ENCODE measurements at regions not wholly inside any gene's neighbourhood (a gene's known extent, or its start where the extent isn't known, plus 50 kb on each side); places are given as distances from the start of the nearest gene placed in this dataset.
A peak's percentile ranks its signal among the peaks of the same experiment; 100 is the strongest.

DNA sequence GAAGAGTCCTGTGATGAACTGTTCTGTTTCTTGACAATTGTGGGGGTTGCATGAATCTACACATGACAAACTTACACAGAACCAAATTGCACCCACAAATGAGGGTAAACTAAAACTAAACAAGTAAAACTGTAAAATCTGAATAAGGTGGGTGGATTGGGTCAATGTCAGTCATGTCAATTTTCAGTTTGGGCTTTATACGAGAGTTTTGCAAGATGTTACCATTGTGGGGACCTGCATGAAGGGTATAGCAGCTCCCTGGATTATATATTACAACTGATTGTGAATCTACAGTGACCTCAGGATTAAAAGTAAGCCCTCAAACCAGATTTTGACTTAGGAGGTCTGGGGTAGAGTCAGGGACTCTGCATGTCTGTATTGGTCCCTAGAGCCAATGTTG lies 101.5 kb upstream of the LHX5 start:
- Histone ChIP-seq H3K36me3 (ENCODE audit: control insufficient read depth, insufficient read depth, low read length) (no peaks in the 10 kb centered on the region), H3K4me1 (ENCODE audit: control insufficient read depth, insufficient read depth, low read length) (peaks cover 10% of the 10 kb centered on the region), H3K27ac (ENCODE audit: low read depth, low read length) (no peak overlapping the region), H3K9me3 (ENCODE audit: control insufficient read depth, insufficient read depth, low read length) (no peaks in the 10 kb centered on the region), H3K27me3 (ENCODE audit: control insufficient read depth, insufficient read depth, low read length) (peaks cover 5% of the 10 kb centered on the region), H3K4me3 (ENCODE audit: low read depth, low read length) (no peak overlapping the region)
- DNase-seq (ENCODE audit: low read depth in 4 of 6, low spot score in 6 of 6) = no peak
- WGBS (ENCODE audit: insufficient coverage) = no CpG with 5 or more reads among the region's 1 CpG

DNA sequence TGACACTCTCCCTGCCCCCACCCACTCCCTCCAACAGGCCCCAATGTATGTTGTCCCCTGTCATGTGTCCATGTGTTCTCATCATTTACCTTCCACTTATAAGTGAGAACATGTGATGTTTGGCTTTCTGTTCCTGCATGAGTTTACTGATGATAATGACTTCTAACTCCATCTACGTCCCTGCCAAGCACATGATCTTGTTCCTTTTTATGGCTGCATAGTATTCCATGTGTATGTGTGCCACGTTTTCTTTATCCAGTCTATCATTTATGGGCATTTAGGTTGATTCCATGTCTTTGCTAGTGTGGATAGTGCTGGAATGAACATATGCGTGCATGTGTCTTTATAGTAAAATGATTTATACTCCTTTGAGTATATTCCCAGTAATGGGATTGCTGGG lies 100.0 kb upstream of the LHX5 start:
- Histone ChIP-seq H3K4me3 (ENCODE audit: low read depth, low read length) (no peak overlapping the region), H3K4me1 (ENCODE audit: control insufficient read depth, insufficient read depth, low read length) (peaks cover 10% of the 10 kb centered on the region), H3K27me3 (ENCODE audit: control insufficient read depth, insufficient read depth, low read length) (peaks cover 2% of the 10 kb centered on the region), H3K27ac (ENCODE audit: low read depth, low read length) (no peak overlapping the region), H3K36me3 (ENCODE audit: control insufficient read depth, insufficient read depth, low read length) (no peaks in the 10 kb centered on the region), H3K9me3 (ENCODE audit: control insufficient read depth, insufficient read depth, low read length) (no peaks in the 10 kb centered on the region)
- WGBS (ENCODE audit: insufficient coverage) = no CpG with 5 or more reads among the region's 3 CpGs
- DNase-seq (ENCODE audit: low read depth in 4 of 6, low spot score in 6 of 6) = no peak

DNA sequence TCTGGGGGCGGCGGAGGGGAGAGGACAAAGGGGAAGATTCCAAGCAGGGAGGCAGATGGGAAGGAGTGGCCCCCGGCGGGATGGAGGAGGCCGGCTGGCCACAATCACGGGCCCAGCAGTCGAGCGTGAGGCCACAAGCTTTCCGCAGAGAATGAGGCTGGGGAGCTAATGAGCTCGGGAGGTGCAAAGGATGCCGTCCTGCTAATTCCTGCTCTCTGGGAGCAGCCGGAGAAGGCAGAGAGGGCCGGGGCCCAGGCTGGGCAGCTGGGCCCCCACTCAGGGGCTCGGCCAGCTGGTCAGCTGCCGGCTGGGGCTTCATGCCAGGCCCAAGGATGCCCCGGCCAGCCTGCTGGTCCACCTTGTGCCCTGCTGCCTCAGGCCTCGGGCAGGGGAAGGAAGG lies 98.1 kb upstream of the LHX5 start:
- Histone ChIP-seq H3K27ac (ENCODE audit: low read depth, low read length) (no peak overlapping the region), H3K27me3 (ENCODE audit: control insufficient read depth, insufficient read depth, low read length) (peaks cover 2% of the 10 kb centered on the region), H3K36me3 (ENCODE audit: control insufficient read depth, insufficient read depth, low read length) (no peaks in the 10 kb centered on the region), H3K4me3 (ENCODE audit: low read depth, low read length) (no peak overlapping the region), H3K4me1 (ENCODE audit: control insufficient read depth, insufficient read depth, low read length) (peaks cover 12% of the 10 kb centered on the region), H3K9me3 (ENCODE audit: control insufficient read depth, insufficient read depth, low read length) (no peaks in the 10 kb centered on the region)
- 42% methylated on average over 17 of the region's 17 CpGs for WGBS (ENCODE audit: insufficient coverage)
- DNase-seq (ENCODE audit: low read depth in 4 of 6, low spot score in 6 of 6) = no peak

DNA sequence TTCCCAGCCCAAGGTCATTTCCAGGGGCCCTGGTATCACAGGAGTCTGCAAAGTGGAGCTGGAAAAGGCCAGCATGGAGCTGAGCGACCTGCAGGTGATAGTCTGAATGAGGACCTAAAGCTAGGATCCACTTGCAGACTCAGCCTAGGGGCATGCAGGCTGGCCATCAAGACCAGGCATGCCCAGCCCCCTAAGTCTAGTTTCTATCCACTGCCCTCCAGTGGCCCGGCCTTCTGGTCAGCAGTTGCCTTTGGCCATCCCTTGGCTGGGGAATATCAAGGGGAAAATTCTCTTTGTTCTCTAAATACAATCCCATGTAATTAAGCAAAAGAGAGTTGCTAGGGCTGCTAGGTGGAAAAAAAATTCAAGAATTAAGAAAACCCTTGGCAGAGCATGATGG lies 96.3 kb upstream of the LHX5 start:
- Histone ChIP-seq H3K4me3 (ENCODE audit: low read depth, low read length) (no peak overlapping the region), H3K36me3 (ENCODE audit: control insufficient read depth, insufficient read depth, low read length) (no peaks in the 10 kb centered on the region), H3K9me3 (ENCODE audit: control insufficient read depth, insufficient read depth, low read length) (no peaks in the 10 kb centered on the region), H3K27me3 (ENCODE audit: control insufficient read depth, insufficient read depth, low read length) (no peaks in the 10 kb centered on the region), H3K4me1 (ENCODE audit: control insufficient read depth, insufficient read depth, low read length) (peaks cover 7% of the 10 kb centered on the region), H3K27ac (ENCODE audit: low read depth, low read length) (no peak overlapping the region)
- DNase-seq (ENCODE audit: low read depth in 4 of 6, low spot score in 6 of 6) = no peak
- WGBS (ENCODE audit: insufficient coverage) = 100% methylated on average over 1 of the region's 2 CpGs

DNA sequence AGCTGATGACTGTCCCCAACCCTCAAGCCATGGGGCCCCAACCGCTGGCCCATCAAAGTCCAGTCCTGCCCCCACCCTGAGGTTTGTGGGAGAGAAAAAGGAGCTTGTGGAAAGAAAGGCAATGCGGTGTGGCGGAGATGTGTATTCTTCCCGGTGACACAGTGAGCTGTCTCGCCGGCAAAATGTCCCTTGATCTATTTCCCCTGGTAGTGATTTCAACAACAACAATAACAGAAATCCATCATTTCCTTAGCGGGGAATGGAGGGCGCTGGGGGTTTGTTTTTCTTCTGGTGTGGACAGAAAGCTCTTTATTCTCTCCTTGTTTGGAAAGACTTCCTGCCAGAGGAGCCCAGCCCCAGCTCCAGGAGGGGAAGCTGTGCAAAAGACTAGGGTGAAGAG lies 93.7 kb upstream of the LHX5 start:
- Histone ChIP-seq H3K36me3 (ENCODE audit: control insufficient read depth, insufficient read depth, low read length) (no peaks in the 10 kb centered on the region), H3K9me3 (ENCODE audit: control insufficient read depth, insufficient read depth, low read length) (no peaks in the 10 kb centered on the region), H3K4me1 (ENCODE audit: control insufficient read depth, insufficient read depth, low read length) (peaks cover 12% of the 10 kb centered on the region), H3K27me3 (ENCODE audit: control insufficient read depth, insufficient read depth, low read length) (no peaks in the 10 kb centered on the region), H3K4me3 (ENCODE audit: low read depth, low read length) (no peak overlapping the region), H3K27ac (ENCODE audit: low read depth, low read length) (no peak overlapping the region)
- WGBS (ENCODE audit: insufficient coverage) = 33% methylated on average over 1 of the region's 8 CpGs
- DNase-seq (ENCODE audit: low read depth in 4 of 6, low spot score in 6 of 6) = peak in 1 of 6 donors; percentile 68

DNA sequence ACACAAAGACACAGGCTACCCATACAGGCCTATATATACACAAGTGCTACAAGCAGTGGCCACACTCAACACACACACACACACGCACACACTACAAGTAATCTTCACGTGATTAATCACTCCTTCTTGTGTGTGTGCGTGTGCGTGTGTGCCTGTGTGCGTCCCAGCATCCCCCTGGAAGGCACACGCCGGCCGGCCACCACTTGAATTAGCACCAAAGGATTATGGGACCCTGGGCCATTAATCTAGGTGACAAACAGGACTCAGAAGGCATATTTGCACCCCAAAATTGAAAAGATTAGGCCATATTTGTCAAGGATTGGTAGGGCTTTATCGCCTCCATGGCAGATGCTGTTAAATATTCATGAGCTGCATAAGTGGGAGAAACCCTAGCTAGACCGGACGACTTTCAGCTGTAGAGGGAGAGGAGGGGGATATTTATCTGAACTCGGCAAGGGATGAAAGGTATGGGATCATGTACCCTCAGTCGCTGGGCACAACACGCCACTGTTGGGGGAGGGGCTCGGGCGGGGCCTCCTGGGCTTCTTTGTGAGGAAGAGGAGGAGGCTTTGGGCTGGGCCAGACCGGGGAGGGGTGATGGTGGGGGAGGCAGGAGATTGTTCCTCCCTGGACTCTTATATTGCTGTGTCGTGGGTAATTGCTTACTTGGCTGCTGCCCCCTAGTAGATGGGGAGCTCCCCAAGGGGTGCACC lies 89.6 kb upstream of the LHX5 start:
- no peaks in the 10 kb centered on the region for H3K27me3 ChIP-seq (ENCODE audit: control insufficient read depth, insufficient read depth, low read length)

DNA sequence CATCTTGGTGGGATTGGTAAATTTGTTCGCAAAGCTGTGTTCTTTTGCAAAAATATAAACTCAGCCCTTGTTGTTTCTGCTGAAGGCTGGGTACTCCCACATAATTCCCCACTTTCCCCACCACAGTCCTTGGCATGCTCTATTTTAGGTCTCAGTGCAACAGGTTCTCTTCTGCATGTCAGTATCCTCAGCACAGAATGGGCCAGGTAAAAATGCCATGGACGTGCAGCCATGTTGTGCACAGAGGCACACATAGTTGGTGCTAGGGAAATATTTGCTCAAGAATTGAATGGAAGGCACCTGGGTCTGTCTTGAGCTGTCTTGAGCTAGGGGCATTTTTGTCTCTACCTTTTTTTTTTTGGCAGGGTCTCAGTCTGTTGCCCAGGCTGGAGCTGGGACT lies 87.8 kb upstream of the LHX5 start:
- WGBS (ENCODE audit: insufficient coverage) = 88% methylated on average over 2 of the region's 2 CpGs
- H3K4me1 ChIP-seq (ENCODE audit: control insufficient read depth, insufficient read depth, low read length) = peaks cover 4% of the 10 kb centered on the region
- no peaks in the 10 kb centered on the region for H3K36me3 ChIP-seq (ENCODE audit: control insufficient read depth, insufficient read depth, low read length)
- no peaks in the 10 kb centered on the region for H3K27me3 ChIP-seq (ENCODE audit: control insufficient read depth, insufficient read depth, low read length)
- no peak overlapping the region for H3K27ac ChIP-seq (ENCODE audit: low read depth, low read length)
- no peak overlapping the region for H3K4me3 ChIP-seq (ENCODE audit: low read depth, low read length)
- DNase-seq (ENCODE audit: low read depth in 4 of 6, low spot score in 6 of 6) = no peak
- H3K9me3 ChIP-seq (ENCODE audit: control insufficient read depth, insufficient read depth, low read length) = no peaks in the 10 kb centered on the region

More for the DNA sequence above, 89.6 kb upstream of the LHX5 start:
- peak in 2 of 6 donors; percentile 64 to 74 for DNase-seq (ENCODE audit: low read depth in 4 of 6, low spot score in 6 of 6)
- no peak overlapping the region for H3K4me3 ChIP-seq (ENCODE audit: low read depth, low read length)
- WGBS (ENCODE audit: insufficient coverage) = 40% methylated on average over 16 of the region's 18 CpGs
- H3K9me3 ChIP-seq (ENCODE audit: control insufficient read depth, insufficient read depth, low read length) = no peaks in the 10 kb centered on the region
- H3K4me1 ChIP-seq (ENCODE audit: control insufficient read depth, insufficient read depth, low read length) = peaks cover 12% of the 10 kb centered on the region
- no peaks in the 10 kb centered on the region for H3K36me3 ChIP-seq (ENCODE audit: control insufficient read depth, insufficient read depth, low read length)
- no peak overlapping the region for H3K27ac ChIP-seq (ENCODE audit: low read depth, low read length)

DNA sequence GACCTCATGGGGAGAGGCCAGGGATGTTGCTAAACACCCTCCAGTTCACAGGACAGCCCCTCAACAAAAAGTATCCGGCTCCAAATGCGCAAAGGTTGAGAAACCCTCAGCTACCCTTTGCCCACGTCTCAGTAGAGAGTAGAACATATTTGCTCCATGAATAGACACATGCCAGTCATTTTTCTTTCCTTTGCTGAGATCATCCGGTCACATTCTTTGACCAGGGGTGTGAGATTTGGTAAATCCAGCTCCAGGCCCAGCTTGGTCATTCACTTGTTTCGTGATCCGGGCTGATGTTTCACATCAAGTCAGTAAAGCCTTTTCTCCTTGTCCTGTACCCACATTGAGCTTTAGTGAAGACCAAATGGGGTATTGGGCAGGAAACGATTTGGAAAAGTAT lies 83.6 kb upstream of the LHX5 start:
- Histone ChIP-seq H3K4me3 (ENCODE audit: low read depth, low read length) (no peak overlapping the region), H3K4me1 (ENCODE audit: control insufficient read depth, insufficient read depth, low read length) (no peaks in the 10 kb centered on the region), H3K27me3 (ENCODE audit: control insufficient read depth, insufficient read depth, low read length) (no peaks in the 10 kb centered on the region), H3K36me3 (ENCODE audit: control insufficient read depth, insufficient read depth, low read length) (no peaks in the 10 kb centered on the region), H3K27ac (ENCODE audit: low read depth, low read length) (no peak overlapping the region), H3K9me3 (ENCODE audit: control insufficient read depth, insufficient read depth, low read length) (no peaks in the 10 kb centered on the region)
- WGBS (ENCODE audit: insufficient coverage) = 100% methylated on average over 4 of the region's 7 CpGs
- no peak for DNase-seq (ENCODE audit: low read depth in 4 of 6, low spot score in 6 of 6)

DNA sequence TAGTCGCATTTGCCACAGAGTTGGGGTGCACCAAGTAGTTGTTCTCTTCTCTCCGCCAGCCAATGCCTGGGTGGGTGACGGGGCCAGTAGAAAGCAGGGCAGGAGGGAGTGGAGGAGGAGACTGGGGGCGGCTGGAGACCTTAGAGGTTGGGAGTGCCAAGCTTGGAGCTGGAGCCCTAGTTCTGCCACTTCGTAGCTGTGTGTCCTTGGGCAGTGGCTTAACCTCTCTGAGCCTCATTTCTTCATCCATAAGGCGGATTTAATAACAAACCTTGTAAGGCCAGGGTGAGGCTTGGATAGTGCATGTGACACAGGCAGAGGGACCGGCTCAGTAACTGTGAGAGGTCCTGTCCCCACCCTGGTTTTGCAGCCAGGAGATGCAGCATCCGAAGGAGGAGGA lies 81.1 kb upstream of the LHX5 start:
- 84% methylated on average over 7 of the region's 8 CpGs for WGBS (ENCODE audit: insufficient coverage)
- no peaks in the 10 kb centered on the region for H3K4me1 ChIP-seq (ENCODE audit: control insufficient read depth, insufficient read depth, low read length)
- no peak overlapping the region for H3K4me3 ChIP-seq (ENCODE audit: low read depth, low read length)
- no peaks in the 10 kb centered on the region for H3K27me3 ChIP-seq (ENCODE audit: control insufficient read depth, insufficient read depth, low read length)
- H3K9me3 ChIP-seq (ENCODE audit: control insufficient read depth, insufficient read depth, low read length) = no peaks in the 10 kb centered on the region
- H3K27ac ChIP-seq (ENCODE audit: low read depth, low read length) = no peak overlapping the region
- H3K36me3 ChIP-seq (ENCODE audit: control insufficient read depth, insufficient read depth, low read length) = no peaks in the 10 kb centered on the region
- no peak for DNase-seq (ENCODE audit: low read depth in 4 of 6, low spot score in 6 of 6)

DNA sequence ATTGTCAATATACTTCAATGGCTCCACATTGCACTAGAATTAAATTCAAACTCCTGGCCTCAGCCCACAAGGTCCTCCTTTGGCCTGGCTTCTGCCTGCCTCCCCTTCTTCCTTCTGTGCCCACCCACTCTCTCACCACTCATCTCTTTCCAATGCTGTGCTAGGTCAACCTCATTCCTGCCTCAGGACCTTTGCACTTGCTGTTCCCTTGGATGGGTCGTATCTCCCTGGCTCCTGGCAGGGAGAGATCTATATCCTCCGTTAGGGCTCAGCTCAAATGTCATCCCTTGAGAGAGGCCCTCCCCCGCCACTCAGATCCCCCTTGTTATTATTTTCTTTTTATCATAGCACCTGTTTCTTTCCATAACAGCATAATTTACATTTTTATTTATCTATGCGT lies 79.9 kb upstream of the LHX5 start:
- Histone ChIP-seq H3K27me3 (ENCODE audit: control insufficient read depth, insufficient read depth, low read length) (peaks cover 2% of the 10 kb centered on the region), H3K4me3 (ENCODE audit: low read depth, low read length) (no peak overlapping the region), H3K4me1 (ENCODE audit: control insufficient read depth, insufficient read depth, low read length) (no peaks in the 10 kb centered on the region), H3K36me3 (ENCODE audit: control insufficient read depth, insufficient read depth, low read length) (no peaks in the 10 kb centered on the region), H3K27ac (ENCODE audit: low read depth, low read length) (no peak overlapping the region), H3K9me3 (ENCODE audit: control insufficient read depth, insufficient read depth, low read length) (no peaks in the 10 kb centered on the region)
- DNase-seq (ENCODE audit: low read depth in 4 of 6, low spot score in 6 of 6) = no peak
- WGBS (ENCODE audit: insufficient coverage) = 83% methylated on average over 3 of the region's 4 CpGs

Measured in spinal cord (tissue), 9 donors.